ENCODE measurements at regions not wholly inside any gene's neighbourhood (a gene's known extent, or its start where the extent isn't known, plus 50 kb on each side); places are given as distances from the start of the nearest gene placed in this dataset.
"Not testable (repeated sequence)": the region's sequence is repeated elsewhere in the genome, so short reads cannot be mapped to it uniquely, and the experiment has no call there.

GRCh38 chr1:117300183-117300582 lies 67.1 kb upstream of the MAN1A2 start:
- TF ChIP-seq CTCF (IDR thresholded peaks at IDR 0.05; ENCODE audit: insufficient read depth, low read length); POLR2AphosphoS5 (IDR thresholded peaks at IDR 0.05; ENCODE audit: low read depth): not testable (repeated sequence)

All from HL-60 (cell line).